Brain microvascular endothelial cell (primary cell): ENCODE measurements at regions not wholly inside any gene's neighbourhood (a gene's known extent, or its start where the extent isn't known, plus 50 kb on each side); places are given as distances from the start of the nearest gene placed in this dataset.

Experiments used
- DNase-seq: peaks from one replicate; pipeline ENCODE4 v3.0.0-alpha.2; 2020
- H3K27ac ChIP-seq: fragments of 250-450 bp; sonication (Bioruptor Pico); 2 replicates; pipeline ENCODE4 v1.5.1; 2020; ENCODE audit warnings: mild to moderate bottlenecking, moderate library complexity
- H3K27me3 ChIP-seq: fragments of 250-450 bp; sonication (Bioruptor Pico); replicated peaks from 2 replicates; pipeline ENCODE4 v1.5.1; 2020; ENCODE audit warnings: mild to moderate bottlenecking
- H3K36me3 ChIP-seq: fragments of 250-450 bp; sonication (Bioruptor Pico); replicated peaks from 2 replicates; pipeline ENCODE4 v1.5.1; 2020; ENCODE audit warnings: mild to moderate bottlenecking
- H3K4me3 ChIP-seq: 2 replicates; pipeline ENCODE4 v1.5.1; 2011; ENCODE audit warnings: low read depth, mild to moderate bottlenecking, control low read depth, low read length, moderate library complexity
- in situ Hi-C: cut with HindIII; loops from 2 replicates; pipeline ENCODE4 v1.10.0; 2017; ENCODE audit warnings: low sequenced_read_pairs, low pct_ligation_motif_present
- TF ChIP-seq, protein P1 (sequence below): IDR thresholded peaks from 2 replicates; pipeline ENCODE4 v1.5.1; 2011; ENCODE audit warnings: low read depth, mild to moderate bottlenecking, moderate library complexity, low read length, control low read depth, inconsistent platforms; ENCODE audit errors: missing control alignments

DNA sequence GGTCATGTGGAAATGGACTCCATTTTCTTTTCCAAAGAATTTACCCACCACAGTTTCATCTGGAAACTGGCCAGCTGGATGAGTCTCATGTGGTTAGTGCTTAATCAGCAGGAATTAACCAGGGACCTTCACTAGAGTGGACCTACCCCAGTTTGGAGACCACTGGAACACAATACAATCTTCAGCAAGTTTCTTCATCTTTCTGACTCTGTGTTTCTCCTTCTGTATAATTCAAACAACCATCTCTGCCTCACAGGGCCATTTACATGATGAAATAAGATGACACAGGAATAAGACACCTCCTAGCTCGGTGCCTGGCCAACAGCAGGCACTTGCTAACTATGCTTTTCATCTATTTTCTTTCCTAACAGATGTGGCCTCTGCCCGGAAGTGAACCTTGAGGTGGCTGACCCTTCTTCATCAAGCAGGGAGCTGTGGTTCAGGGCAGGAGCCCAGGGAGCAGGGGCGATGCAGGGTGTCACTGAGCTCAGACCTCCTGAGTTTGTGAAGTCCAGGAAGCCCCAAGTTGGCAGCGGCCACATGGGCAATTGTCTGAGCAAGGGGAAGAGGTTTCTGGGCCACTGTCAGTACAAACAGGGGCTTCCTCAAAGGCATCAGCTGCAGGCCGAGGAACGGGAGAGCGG lies 98.8 kb downstream of the SOD2 start:
- peak overlapping the region; percentile 82 for H3K27ac ChIP-seq
- in situ Hi-C loops = no loop called here
- TF ChIP-seq, protein P1, sequence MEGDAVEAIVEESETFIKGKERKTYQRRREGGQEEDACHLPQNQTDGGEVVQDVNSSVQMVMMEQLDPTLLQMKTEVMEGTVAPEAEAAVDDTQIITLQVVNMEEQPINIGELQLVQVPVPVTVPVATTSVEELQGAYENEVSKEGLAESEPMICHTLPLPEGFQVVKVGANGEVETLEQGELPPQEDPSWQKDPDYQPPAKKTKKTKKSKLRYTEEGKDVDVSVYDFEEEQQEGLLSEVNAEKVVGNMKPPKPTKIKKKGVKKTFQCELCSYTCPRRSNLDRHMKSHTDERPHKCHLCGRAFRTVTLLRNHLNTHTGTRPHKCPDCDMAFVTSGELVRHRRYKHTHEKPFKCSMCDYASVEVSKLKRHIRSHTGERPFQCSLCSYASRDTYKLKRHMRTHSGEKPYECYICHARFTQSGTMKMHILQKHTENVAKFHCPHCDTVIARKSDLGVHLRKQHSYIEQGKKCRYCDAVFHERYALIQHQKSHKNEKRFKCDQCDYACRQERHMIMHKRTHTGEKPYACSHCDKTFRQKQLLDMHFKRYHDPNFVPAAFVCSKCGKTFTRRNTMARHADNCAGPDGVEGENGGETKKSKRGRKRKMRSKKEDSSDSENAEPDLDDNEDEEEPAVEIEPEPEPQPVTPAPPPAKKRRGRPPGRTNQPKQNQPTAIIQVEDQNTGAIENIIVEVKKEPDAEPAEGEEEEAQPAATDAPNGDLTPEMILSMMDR = no peak

DNA sequence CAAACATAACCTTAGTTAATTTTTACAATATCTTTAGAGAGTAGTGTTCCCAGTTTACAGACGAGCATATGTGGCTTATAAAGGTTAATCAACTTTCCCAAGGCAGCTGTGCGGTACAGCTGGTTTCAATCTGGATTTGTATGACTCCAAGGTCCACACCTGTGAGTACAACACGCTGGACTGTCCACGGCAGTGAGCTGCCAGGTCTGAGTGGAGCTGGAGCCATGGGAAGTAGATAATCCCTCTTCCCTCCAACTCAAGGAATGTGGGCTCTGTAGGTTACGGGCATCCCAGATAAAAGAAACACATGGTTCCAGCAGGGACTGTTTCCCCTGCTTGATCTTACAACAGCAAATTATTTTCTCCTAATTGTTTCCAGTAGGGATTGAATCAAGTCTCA lies 102.2 kb downstream of the SOD2 start:
- TF ChIP-seq, protein P1 = no peak
- in situ Hi-C loops = no loop called here
- H3K36me3 ChIP-seq = no peaks in the 10 kb centered on the region
- H3K27ac ChIP-seq = no peak overlapping the region
- no peak for DNase-seq
- H3K27me3 ChIP-seq = no peaks in the 10 kb centered on the region
- H3K4me3 ChIP-seq = no peak overlapping the region

More for the DNA sequence above, 98.8 kb downstream of the SOD2 start:
- DNase-seq = peak; percentile 55
- no peaks in the 10 kb centered on the region for H3K36me3 ChIP-seq
- H3K27me3 ChIP-seq = no peaks in the 10 kb centered on the region
- H3K4me3 ChIP-seq = peak overlapping the region; percentile 24

DNA sequence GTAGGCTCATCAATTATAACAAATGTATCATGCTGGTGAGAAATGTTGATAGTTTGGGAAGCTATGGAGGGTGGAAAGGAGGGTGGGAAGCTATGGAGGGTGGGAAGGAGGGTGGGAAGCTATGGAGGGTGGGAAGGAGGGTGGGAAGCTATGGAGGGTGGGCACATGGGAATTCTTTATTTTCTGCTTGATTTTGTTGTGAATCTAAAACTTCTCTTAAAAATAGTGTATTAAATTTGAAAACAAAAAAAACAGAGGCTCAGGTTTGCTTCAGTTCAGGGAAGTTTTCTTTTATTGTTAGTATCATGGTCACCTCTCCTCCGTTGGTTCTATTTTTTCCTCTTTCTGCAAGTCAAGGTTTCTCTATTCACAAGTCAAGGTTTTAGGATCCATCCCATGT lies 106.4 kb downstream of the SOD2 start:
- in situ Hi-C loops = no loop called here
- DNase-seq = no peak
- TF ChIP-seq, protein P1 = no peak
- Histone ChIP-seq H3K4me3 (no peak overlapping the region), H3K27ac (no peak overlapping the region), H3K36me3 (no peaks in the 10 kb centered on the region), H3K27me3 (no peaks in the 10 kb centered on the region)

DNA sequence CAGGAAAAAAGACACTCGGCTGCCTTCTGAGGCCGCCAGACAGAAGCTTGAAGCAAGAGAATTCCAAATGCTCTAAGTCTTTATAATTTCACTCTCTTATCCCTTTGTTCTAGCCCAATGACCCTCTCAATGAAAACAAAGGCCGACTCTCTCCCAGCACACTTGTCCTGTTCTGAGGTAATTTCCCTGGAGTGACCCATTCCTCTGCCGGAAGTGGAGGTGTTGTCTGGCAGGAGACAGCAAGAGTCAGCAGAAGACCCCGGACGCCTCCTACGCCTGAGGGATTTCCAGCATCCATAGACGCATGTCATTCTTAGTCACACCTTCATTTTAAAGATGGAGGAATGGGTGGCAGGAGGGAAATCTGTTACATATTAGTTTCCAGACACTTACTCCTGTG lies 110.3 kb downstream of the SOD2 start:
- Histone ChIP-seq H3K36me3 (no peaks in the 10 kb centered on the region), H3K27me3 (no peaks in the 10 kb centered on the region), H3K4me3 (no peak overlapping the region), H3K27ac (no peak overlapping the region)
- in situ Hi-C loops = no loop called here
- no peak for DNase-seq
- TF ChIP-seq, protein P1 = no peak

DNA sequence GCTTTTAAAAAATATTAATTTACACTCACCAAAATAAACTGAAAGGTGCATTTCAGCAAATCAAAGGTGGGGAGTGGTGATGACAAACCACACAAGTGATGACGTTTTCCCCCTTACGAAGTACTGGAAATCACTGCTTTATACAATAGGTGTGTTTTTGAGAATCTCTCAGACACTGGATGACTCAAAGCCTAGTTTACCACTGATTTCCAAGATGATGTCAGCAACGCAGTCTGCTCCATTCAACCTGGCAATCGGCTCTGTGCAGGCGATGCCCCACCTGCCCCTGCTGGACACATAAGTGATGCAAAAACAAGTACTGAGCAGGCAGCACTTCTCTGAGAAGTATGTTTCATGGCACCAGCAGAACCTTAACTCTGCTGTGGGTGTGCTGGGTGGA lies 114.4 kb downstream of the SOD2 start:
- DNase-seq = no peak
- Histone ChIP-seq H3K36me3 (no peaks in the 10 kb centered on the region), H3K27ac (no peak overlapping the region), H3K27me3 (no peaks in the 10 kb centered on the region), H3K4me3 (no peak overlapping the region)
- TF ChIP-seq, protein P1 = no peak
- in situ Hi-C loops = no loop called here

DNA sequence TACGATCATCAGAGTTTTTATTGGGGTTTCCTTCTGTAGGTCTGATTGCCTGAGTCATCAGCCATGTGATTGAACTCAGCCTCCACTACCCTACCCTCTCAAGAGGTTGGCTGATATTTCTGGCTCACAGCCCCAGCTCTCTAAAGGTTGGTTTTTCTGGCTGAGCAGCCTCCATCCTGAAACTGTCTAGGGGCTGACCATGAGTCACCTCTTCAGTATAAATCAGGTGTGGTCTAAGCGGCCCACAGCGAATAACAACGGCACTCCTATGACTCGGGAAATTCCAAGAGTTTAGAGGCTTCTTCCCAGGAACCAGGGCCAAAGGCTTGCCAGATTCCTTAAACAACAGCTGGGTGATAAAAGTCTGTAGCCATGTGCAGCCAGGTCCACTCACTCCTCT lies 115.5 kb downstream of the SOD2 start:
- DNase-seq = no peak
- in situ Hi-C loops = no loop called here
- Histone ChIP-seq H3K27me3 (no peaks in the 10 kb centered on the region), H3K4me3 (no peak overlapping the region), H3K36me3 (no peaks in the 10 kb centered on the region), H3K27ac (no peak overlapping the region)
- TF ChIP-seq, protein P1 = no peak
